GM21367 (cell line): ENCODE measurements at regions not wholly inside any gene's neighbourhood (a gene's known extent, or its start where the extent isn't known, plus 50 kb on each side); places are given as distances from the start of the nearest gene placed in this dataset.

Experiments
- ATAC-seq: cut with Tn5 transposase; IDR thresholded peaks from one replicate; pipeline ENCODE4 v1.9.1; 2021; ENCODE audit not compliant: unreplicated experiment

DNA sequence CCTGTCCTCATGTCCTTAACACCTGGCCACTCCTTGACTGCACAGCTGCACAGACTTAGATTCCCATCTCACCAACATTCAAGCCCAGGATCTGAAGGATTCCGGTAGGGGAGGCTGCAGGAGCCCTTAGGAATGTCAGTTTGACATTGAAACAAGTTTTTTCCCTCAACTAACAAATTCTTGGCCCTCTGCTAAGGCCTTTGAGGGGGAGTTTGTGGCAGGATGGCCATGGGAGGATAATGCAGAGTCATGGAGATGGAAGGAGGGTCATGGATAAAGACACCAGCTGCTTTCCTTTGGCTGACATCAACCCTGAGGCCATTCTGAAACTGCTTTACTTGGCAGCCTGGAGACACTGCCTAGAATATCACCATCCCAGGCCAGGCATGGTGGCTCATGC is 63.4 kb upstream of the PPP2R5A start:
- ATAC-seq: no peak

DNA sequence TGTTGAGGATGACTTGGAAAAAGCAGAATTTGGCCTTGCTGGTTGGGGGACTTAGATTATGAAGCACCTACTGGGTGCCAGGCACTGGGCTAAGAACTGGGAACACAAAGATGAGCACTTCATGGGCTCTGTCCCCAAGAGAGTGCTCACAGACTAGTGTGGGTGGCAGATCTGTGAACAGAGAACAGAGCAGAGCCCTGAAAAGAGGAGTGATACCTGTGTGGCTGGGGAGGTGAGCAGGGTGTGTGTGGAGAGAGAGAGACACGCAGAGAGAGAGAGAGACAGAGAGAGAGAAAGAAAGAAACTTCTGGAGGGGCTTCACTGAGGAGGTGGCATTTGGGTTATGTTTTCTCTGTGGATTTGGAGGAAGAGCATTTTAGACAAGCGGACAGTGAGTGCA is 61.1 kb upstream of the PPP2R5A start:
- no peak for ATAC-seq

DNA sequence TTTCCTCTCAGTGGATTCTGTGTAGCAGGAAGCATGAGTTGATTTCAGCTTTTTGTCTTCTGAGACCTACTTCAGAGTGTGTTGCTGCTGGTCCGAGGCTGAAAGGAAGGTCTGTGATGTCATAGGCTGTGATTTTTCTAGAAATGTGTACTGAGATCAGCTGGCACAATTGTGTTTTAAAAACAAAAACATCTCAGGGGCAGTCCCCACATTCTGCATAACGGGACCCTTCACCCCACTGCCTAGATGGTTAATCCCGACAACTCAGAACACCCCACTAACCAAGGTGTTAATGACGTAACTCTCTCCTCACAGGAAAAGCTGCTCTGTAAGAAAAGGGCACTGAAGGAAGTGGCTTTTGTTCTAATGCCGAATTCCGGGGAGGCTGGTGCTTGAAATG is 59.8 kb upstream of the PPP2R5A start:
- no peak for ATAC-seq

DNA sequence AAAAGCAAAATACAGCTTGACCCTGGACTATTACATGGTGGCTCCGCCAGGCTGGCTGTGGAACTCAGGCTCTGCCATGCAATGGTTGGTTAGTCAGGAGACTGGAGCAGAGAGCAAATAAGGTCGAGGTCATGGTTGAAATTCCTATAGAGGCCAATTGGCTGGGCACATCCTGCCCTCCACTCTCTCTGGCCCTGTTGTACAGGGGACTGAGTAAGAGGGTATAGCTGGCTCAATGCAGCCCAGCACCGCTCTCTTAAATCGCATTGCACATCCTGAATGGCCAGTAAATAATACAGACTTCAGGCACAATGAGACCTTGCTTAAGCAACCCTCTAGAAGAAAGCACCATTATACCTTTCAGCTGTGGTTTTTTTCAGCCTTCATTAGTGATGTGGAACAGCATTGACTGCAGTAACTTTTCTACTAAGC is 59.3 kb upstream of the PPP2R5A start:
- ATAC-seq: no peak

DNA sequence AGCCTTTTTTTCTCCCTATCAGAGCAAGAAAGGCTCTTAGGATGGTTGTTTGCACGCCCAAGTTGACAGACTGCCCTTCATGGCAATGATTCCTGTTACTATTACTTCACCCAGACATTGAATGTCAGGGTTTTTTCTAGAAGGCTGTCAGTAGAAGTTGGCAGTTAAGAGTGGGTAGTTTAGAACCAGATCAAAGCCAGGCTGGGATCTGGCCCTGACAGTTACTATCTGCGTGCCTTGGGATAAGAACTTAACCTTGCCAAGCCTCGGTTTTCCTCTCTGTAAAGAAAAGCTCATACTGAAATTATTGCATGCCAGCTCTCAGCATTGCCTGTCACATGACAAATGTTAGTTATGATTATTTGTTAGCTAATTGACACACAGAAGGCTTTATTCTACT is 58.7 kb upstream of the PPP2R5A start:
- no peak for ATAC-seq

DNA sequence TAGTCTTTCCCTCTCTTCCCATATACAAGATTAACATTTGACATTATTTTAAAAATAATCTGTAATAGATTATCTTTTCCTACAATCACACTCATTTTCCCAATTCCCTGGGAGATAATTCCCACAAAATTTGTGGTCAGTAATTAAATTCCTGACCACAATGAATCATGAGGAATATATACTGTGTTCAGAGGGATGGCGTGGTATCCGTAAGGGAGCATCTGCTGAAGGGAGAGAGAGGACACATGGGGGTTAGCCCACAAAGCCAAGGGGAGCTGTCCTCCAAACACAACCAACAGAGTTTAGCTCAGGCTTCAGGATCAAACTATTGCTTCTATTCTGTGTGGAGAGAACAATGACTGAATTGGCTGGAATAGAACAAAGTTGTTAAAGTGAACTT is 57.1 kb upstream of the PPP2R5A start:
- no peak for ATAC-seq

DNA sequence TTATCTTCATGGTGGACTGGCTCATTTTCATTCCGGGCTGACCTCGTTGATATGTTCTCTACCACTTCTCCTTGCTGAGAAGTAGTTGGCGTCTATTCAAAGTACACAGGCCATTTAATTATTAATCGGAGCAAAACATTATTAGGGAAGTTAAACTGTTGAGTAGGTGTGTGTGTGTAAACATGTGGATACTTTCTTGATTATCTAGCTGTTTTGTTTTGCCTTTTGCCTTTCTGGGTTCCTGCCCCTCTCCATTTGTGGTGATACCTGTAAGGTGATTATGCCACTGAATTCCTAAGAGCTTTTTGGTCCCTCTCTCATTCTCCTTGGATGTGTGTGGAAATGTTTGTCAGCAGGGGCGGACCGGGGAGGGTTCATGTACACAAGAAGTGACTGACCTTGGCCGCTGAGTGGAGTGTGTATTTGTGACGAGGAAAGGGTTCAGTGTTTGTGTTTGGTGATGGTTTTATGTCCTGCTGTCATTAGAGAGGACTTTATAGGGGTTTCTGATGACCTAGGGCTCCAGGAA is 56.6 kb upstream of the PPP2R5A start:
- ATAC-seq: no peak

DNA sequence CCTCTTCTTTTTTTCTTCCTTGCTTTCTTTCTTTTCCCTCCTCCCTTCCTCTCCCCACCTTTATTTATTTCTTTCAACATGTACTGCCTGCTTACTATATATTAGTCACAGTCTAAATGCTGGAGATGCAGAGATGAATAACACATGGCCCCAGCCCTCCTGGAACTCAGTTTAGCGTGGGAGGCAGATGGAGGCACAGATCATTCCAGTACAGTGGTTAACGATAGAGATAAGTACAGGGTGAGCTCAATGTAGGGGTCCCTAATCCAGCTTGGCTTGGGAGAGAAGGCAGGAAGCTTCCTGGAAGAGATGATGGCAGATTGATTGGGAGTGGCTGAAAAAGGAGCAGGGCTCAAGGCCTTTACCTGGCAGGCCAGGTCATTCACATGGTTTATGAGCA is 55.6 kb upstream of the PPP2R5A start:
- ATAC-seq: no peak

DNA sequence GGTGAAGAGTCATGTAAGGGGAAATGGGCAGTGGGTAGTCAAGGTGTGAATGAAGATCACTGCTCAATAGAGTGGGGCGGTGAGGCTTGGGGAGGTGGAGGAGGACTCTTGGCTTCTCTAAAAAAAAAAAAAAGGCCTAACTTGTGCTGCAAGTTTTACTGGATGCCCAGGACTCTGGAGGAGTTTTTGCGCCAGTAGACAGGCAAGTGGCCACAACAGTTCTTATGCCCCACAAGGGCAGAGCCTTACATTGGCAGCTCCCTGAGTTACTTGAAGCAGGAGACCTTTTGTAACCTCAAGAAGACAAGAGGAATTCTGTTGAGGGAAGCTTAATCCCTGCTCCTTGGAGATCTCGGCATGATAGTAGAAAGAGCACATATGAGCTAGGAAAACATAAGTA is 54.9 kb upstream of the PPP2R5A start:
- no peak for ATAC-seq

DNA sequence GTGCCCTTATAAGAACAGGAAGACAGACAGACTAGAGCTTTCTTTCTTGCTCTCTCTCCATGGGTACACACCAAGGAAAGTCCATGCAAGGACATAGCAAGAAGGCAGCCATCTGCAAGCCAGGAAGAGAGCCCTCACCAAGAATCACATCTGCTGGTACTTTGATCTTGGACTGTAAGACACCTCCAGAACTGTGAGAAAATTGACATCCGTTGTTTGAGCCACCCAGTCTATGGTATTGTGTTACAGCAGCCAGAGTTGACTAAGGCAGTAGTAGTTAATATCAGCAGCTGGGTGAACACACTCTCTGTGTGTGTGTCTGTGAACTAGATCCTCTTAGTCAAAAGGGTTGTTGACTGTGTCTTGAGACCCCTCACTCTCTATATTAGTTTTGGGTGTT is 53.8 kb upstream of the PPP2R5A start:
- ATAC-seq: no peak

DNA sequence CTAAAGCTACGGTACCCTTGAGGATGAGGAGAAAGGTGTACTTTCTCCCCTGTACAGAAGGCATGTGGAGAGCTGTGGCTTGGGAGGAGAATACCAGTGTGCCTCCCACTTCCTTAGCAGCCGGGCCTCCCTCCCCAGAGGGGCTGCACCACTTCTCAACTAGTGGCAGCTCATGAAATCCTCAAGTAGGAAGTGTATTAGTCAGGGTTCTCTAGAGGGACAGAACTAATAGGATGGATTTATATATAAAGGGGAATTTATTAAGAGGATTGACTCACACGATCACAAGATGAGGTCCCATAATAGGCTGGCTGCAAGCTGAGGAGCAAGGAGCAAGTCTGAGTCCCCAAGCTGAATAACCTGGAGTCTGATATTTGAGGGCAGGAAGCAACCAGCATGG is 53.1 kb upstream of the PPP2R5A start:
- ATAC-seq: no peak

DNA sequence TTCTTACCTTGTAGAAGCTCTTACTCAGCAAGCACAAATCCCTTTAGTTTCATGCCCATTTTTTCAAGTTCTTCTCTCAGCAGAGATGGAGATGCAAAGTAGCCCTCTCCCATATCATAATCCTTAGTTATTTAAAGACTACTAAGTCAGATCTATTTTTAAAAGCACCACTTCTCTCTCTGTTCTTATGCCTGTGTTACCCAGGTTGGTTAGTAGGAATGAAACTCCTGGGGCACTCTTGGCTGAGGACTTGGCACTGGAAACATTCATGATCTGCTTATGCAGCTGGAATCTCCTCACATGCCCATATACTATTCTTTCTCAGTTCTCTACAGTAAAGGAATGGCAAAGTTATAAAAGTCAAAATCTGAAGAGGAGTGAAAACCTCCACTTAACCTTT is 51.9 kb upstream of the PPP2R5A start:
- ATAC-seq: no peak

DNA sequence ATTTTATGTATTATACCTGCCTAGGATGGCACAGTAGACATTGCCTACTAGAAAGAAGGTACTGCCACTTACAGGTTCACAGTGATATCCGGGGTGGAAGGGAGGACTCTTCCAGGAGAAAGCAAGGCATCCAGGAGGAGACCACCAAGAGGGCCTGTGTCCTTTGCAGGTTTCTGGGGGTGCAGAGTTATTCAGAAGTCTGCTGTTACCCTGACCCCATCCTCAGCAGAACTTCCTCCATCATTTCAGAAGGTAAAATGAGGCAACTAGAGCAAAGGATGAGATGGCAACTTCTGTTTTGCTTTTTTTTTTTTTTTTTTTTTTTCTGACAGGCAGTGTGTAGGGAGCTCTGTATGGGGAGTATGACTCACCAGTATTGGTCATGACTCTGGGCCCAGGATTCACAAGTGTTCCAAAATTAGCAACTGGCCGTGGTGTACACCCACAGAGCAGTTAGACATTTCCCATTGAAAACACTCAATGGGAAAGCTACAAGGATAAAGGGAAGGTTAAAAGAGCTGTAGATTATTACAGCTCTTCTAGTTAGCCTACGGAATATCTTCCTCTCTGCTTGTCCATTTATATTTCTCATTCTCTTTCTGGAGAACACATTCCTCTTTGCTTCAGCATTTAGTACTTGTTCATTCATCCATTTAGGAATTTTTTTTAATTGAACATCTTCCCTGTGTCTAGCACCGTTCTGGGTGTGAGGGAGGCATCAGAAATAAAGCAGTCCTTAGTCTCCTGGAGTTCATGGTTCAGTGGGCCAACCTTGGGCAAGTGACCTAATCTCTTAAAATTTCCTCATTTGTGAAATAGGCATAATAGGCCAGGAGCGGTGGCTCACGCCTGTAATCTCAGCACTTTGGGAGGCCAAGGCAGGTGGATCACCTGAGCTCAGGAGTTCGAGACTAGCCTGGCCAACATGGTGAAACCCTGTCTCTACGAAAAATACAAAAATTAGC is 50.5 kb upstream of the PPP2R5A start:
- peak; percentile 74 for ATAC-seq
